Endothelial cell of umbilical vein (primary cell): ENCODE measurements at regions not wholly inside any gene's neighbourhood (a gene's known extent, or its start where the extent isn't known, plus 50 kb on each side); places are given as distances from the start of the nearest gene placed in this dataset.

Source experiments
- BruUV-seq: library from RNA; stranded (reverse); fragments of 400-500 nt; replicated peaks from 2 replicates; lab custom pipeline; 2021; lab: Mats Ljungman, UMichigan
- CTCF ChIA-PET: fragments of 300-600, 350-600 bp; sonication (Branson Sonifier 250); formaldehyde crosslinking; loops from one replicate; lab custom pipeline; 2021; ENCODE audit warnings: antibody characterized with exemption, inconsistent platforms; lab: Charles Lee
- POLR2A ChIA-PET: fragments of 300-600, 350-600 bp; sonication (Branson Sonifier 250); formaldehyde crosslinking; loops from one replicate; lab custom pipeline; 2021; ENCODE audit warnings: antibody characterized with exemption, inconsistent platforms; lab: Charles Lee
- DNase-seq: peaks from one replicate; pipeline ENCODE4 v3.0.0-alpha.2; 2011; ENCODE audit warnings: low read depth, low spot score
- FAIRE-seq: peaks from 2 replicates; lab custom pipeline; 2011; peaks lifted over from hg19 to GRCh38; lab: Jason Lieb, UNC
- H2AFZ ChIP-seq: 2 replicates; pipeline ENCODE4 v1.6.0; 2012; ENCODE audit warnings: low read depth, low read length, control low read depth, inconsistent platforms
- H3K27ac ChIP-seq: 2 replicates; pipeline ENCODE4 v1.5.1; 2011; ENCODE audit warnings: low read depth, mild to moderate bottlenecking, control low read depth, low read length, moderate library complexity; ENCODE audit not compliant: insufficient read depth
- H3K27me3 ChIP-seq, 2 experiments: 2 replicates each; pipeline versions ENCODE4 v1.6.0 to v1.6.1; 2011; ENCODE audit warnings: low read length in 2 of 2, mixed read lengths in 1 of 2; ENCODE audit not compliant: control insufficient read depth in 2 of 2, insufficient read depth in 2 of 2
- H3K36me3 ChIP-seq, 2 experiments: 2 replicates in 1 of 2; 3 replicates in 1 of 2; pipeline ENCODE4 v1.5.1; 2011; ENCODE audit warnings: low read length in 2 of 2, mild to moderate bottlenecking in 1 of 2, moderate library complexity in 1 of 2; ENCODE audit not compliant: control insufficient read depth in 2 of 2, insufficient read depth in 2 of 2; ENCODE audit errors: extremely low read depth in 1 of 2
- H3K4me1 ChIP-seq: 3 replicates; pipeline ENCODE4 v1.5.1; 2011; ENCODE audit warnings: mild to moderate bottlenecking, low read length; ENCODE audit not compliant: control insufficient read depth, insufficient read depth; ENCODE audit errors: extremely low read depth
- H3K4me2 ChIP-seq: 2 replicates; pipeline ENCODE4 v1.6.1; 2011; ENCODE audit warnings: low read length, control low read depth, mixed read lengths; ENCODE audit not compliant: insufficient read depth
- H3K4me3 ChIP-seq, 3 experiments: fragments of 200-600 bp in 1 of 3; sonication (generic), shearing (Covaris generic) in 1 of 3; replicated peaks in 1 of 3; 2 replicates each; pipeline ENCODE4 v1.5.1; 2011 to 2016; ENCODE audit warnings: control low read depth in 3 of 3, low read length in 3 of 3, mild to moderate bottlenecking in 2 of 3, inconsistent platforms in 1 of 3, low read depth in 1 of 3, moderate library complexity in 1 of 3; ENCODE audit not compliant: insufficient read depth in 1 of 3
- H3K79me2 ChIP-seq: 2 replicates; pipeline ENCODE4 v1.6.0; 2012; ENCODE audit warnings: low read length, inconsistent platforms; ENCODE audit not compliant: control insufficient read depth, insufficient read depth
- H3K9ac ChIP-seq: replicated peaks from 2 replicates; pipeline ENCODE3; 2011; ENCODE audit warnings: low read length, control low read depth; ENCODE audit not compliant: insufficient read depth; ENCODE audit errors: extremely low read depth
- H3K9me1 ChIP-seq: replicated peaks from 3 replicates; pipeline ENCODE4 v1.6.0; 2011; ENCODE audit warnings: mild to moderate bottlenecking, low read length; ENCODE audit not compliant: control insufficient read depth, insufficient read depth; ENCODE audit errors: extremely low read depth
- H3K9me3 ChIP-seq: replicated peaks from 2 replicates; pipeline ENCODE4 v1.5.1; 2012; ENCODE audit warnings: low read length, inconsistent platforms; ENCODE audit not compliant: control insufficient read depth, insufficient read depth
- H4K20me1 ChIP-seq: replicated peaks from 2 replicates; pipeline ENCODE3; 2011; ENCODE audit warnings: mild to moderate bottlenecking, low read length; ENCODE audit not compliant: control insufficient read depth, insufficient read depth; ENCODE audit errors: extremely low read depth
- EZH2 ChIP-seq: IDR thresholded peaks from 2 replicates; pipeline ENCODE4 v1.6.1; 2012; ENCODE audit warnings: borderline replicate concordance, low read depth, mild to moderate bottlenecking, moderate library complexity, low read length, inconsistent platforms; ENCODE audit not compliant: severe bottlenecking
- FOS ChIP-seq: IDR thresholded peaks from 2 replicates; pipeline ENCODE4 v1.6.1; 2011; ENCODE audit warnings: mild to moderate bottlenecking, low read length, moderate library complexity, borderline replicate concordance; ENCODE audit not compliant: insufficient read depth
- GATA2 ChIP-seq: IDR thresholded peaks from 2 replicates; pipeline ENCODE4 v1.7.0; 2011; ENCODE audit warnings: low read depth, mild to moderate bottlenecking, moderate library complexity, mixed read lengths, low read length; ENCODE audit not compliant: insufficient read length, insufficient read depth
- JUN ChIP-seq: IDR thresholded peaks from 2 replicates; pipeline ENCODE4 v1.6.1; 2011; ENCODE audit warnings: borderline replicate concordance, low read depth; ENCODE audit not compliant: insufficient read length, insufficient read depth
- MYC ChIP-seq: IDR thresholded peaks from one replicate; pipeline ENCODE4 v1.6.1; 2011; ENCODE audit warnings: mild to moderate bottlenecking, low read depth, low read length
- POLR2A ChIP-seq: IDR thresholded peaks from 2 replicates; pipeline ENCODE4 v1.6.1; 2012; ENCODE audit warnings: low read depth, mild to moderate bottlenecking, control low read depth, low read length
- POLR2AphosphoS5 ChIP-seq: IDR thresholded peaks from 2 replicates; pipeline ENCODE4 v1.6.1; 2012; ENCODE audit warnings: low read depth, mild to moderate bottlenecking, control low read depth, low read length, moderate library complexity; ENCODE audit not compliant: insufficient read depth
- dilution Hi-C: fragments of 300-500 bp; cut with MboI; formaldehyde crosslinking; loops from one replicate; pipeline ENCODE4 v1.15.0; 2019; ENCODE audit warnings: low sequenced_read_pairs; ENCODE audit not compliant: extremely low pct_ligation_motif_present
- intact Hi-C: fragments of 100-400 bp; cut with micrococcal nuclease; formaldehyde crosslinking; loops from one replicate; pipeline ENCODE4 v1.10.0; 2022
- TF ChIP-seq, protein P1 (sequence below): IDR thresholded peaks from 2 replicates; pipeline ENCODE4 v1.6.1; 2011; ENCODE audit not compliant: insufficient read depth, insufficient read length
- TF ChIP-seq, protein P2 (sequence below), 2 donors: IDR thresholded peaks; 1 replicate in 1 of 2; 2 replicates in 1 of 2; pipeline ENCODE4 v1.5.1; 2011; ENCODE audit warnings: low read length in 2 of 2, mild to moderate bottlenecking in 2 of 2, moderate library complexity in 2 of 2, control low read depth in 1 of 2, inconsistent platforms in 1 of 2, low read depth in 1 of 2; ENCODE audit not compliant: insufficient read depth in 1 of 2; ENCODE audit errors: extremely low read depth in 1 of 2

DNA sequence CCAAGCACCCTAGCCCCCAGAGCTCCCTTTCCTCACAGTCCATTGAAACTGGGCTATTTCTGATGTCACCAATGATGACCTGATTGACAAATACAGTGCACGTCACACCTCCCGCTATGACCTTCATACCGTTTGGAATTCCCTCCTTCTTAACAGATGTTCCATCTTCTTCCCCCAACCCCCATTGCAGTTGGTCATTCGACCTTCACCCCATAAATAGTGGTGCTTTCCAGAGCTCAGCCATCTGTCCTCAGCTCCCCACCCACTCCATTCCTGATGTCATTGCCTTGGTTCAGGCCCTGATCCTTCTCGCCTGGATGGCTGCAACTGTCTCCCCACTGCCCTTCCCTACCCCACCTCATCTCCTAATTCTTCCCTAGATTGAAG lies 198.5 kb downstream of the SOD2 start:
- Histone ChIP-seq H4K20me1 (no peaks in the 10 kb centered on the region), H3K79me2 (no peaks in the 10 kb centered on the region), H3K27me3 (no peaks in the 10 kb centered on the region), H3K4me3 (no peak overlapping the region), H3K36me3 (no peaks in the 10 kb centered on the region), H3K27ac (no peak overlapping the region), H3K4me2 (no peak overlapping the region), H3K9me3 (peaks cover 3% of the 10 kb centered on the region), H3K9ac (no peak overlapping the region), H3K9me1 (no peaks in the 10 kb centered on the region), H3K4me1 (no peaks in the 10 kb centered on the region), H2AFZ (no peak overlapping the region)
- no TSS peak for BruUV-seq
- dilution Hi-C loops = no loop called here
- TF ChIP-seq, protein P1, sequence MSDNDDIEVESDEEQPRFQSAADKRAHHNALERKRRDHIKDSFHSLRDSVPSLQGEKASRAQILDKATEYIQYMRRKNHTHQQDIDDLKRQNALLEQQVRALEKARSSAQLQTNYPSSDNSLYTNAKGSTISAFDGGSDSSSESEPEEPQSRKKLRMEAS = no peak
- TF ChIP-seq, protein P2, sequence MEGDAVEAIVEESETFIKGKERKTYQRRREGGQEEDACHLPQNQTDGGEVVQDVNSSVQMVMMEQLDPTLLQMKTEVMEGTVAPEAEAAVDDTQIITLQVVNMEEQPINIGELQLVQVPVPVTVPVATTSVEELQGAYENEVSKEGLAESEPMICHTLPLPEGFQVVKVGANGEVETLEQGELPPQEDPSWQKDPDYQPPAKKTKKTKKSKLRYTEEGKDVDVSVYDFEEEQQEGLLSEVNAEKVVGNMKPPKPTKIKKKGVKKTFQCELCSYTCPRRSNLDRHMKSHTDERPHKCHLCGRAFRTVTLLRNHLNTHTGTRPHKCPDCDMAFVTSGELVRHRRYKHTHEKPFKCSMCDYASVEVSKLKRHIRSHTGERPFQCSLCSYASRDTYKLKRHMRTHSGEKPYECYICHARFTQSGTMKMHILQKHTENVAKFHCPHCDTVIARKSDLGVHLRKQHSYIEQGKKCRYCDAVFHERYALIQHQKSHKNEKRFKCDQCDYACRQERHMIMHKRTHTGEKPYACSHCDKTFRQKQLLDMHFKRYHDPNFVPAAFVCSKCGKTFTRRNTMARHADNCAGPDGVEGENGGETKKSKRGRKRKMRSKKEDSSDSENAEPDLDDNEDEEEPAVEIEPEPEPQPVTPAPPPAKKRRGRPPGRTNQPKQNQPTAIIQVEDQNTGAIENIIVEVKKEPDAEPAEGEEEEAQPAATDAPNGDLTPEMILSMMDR (IDR thresholded peaks at IDR 0.05; ENCODE audit: extremely low read depth in 1 of 2, insufficient read depth in 1 of 2, low read depth in 1 of 2, low read length in 2 of 2) = no peak
- no peak for TF ChIP-seq FOS
- TF ChIP-seq EZH2 = no peak
- intact Hi-C loops = no loop called here
- CTCF ChIA-PET = no interaction called here
- POLR2A ChIA-PET = no interaction called here
- no peak for DNase-seq
- FAIRE-seq = no peak

GRCh38 chr6:159493898-159494585 lies 199.0 kb downstream of the SOD2 start:
- no peak for FAIRE-seq
- no peaks in the 10 kb centered on the region for H3K4me1 ChIP-seq
- H3K9me3 ChIP-seq = peaks cover 2% of the 10 kb centered on the region
- no peaks in the 10 kb centered on the region for H3K27me3 ChIP-seq
- dilution Hi-C loops (no loop called here), intact Hi-C loops (no loop called here)
- no peak overlapping the region for H3K27ac ChIP-seq
- BruUV-seq = no TSS peak
- H3K4me2 ChIP-seq = no peak overlapping the region
- H3K9ac ChIP-seq = no peak overlapping the region
- no peak for TF ChIP-seq GATA2
- TF ChIP-seq, protein P1 = no peak
- TF ChIP-seq, protein P2 (IDR thresholded peaks at IDR 0.05; ENCODE audit: extremely low read depth in 1 of 2, insufficient read depth in 1 of 2, low read depth in 1 of 2, low read length in 2 of 2) = no peak
- TF ChIP-seq FOS = no peak
- no peak for TF ChIP-seq POLR2AphosphoS5
- TF ChIP-seq POLR2A = no peak
- no peak for TF ChIP-seq EZH2
- TF ChIP-seq JUN = no peak
- TF ChIP-seq MYC = no peak
- H3K9me1 ChIP-seq = no peaks in the 10 kb centered on the region
- no peak for DNase-seq
- no peak overlapping the region for H2AFZ ChIP-seq
- ChIA-PET CTCF (no interaction called here), POLR2A (no interaction called here)
- H3K36me3 ChIP-seq = no peaks in the 10 kb centered on the region
- H4K20me1 ChIP-seq = no peaks in the 10 kb centered on the region
- no peak overlapping the region for H3K4me3 ChIP-seq
- no peaks in the 10 kb centered on the region for H3K79me2 ChIP-seq
